Neuronal stem cell (in vitro differentiated cells): ENCODE measurements at regions not wholly inside any gene's neighbourhood (a gene's known extent, or its start where the extent isn't known, plus 50 kb on each side); places are given as distances from the start of the nearest gene placed in this dataset.

ENCODE experiments used
- DNase-seq: peaks from one replicate; pipeline ENCODE4 v3.0.0-alpha.2; 2013; ENCODE audit warnings: low spot score
- H2AFZ ChIP-seq: one replicate; pipeline ENCODE4 v1.6.1; 2013; ENCODE audit warnings: mild to moderate bottlenecking, low read length, inconsistent platforms
- H2AK5ac ChIP-seq: 2 replicates; pipeline ENCODE4 v1.6.1; 2013; ENCODE audit warnings: low read depth, mild to moderate bottlenecking, inconsistent platforms, low read length, moderate library complexity, mixed read lengths
- H2BK120ac ChIP-seq: 2 replicates; pipeline ENCODE4 v1.6.1; 2013; ENCODE audit warnings: low read depth, mild to moderate bottlenecking, inconsistent platforms, low read length, moderate library complexity, mixed read lengths
- H2BK12ac ChIP-seq: one replicate; pipeline ENCODE4 v1.6.1; 2013; ENCODE audit warnings: low read length, inconsistent platforms
- H2BK15ac ChIP-seq: 2 replicates; pipeline ENCODE4 v1.6.1; 2013; ENCODE audit warnings: mild to moderate bottlenecking, low read length, inconsistent platforms, mixed read lengths
- H2BK5ac ChIP-seq: one replicate; pipeline ENCODE4 v1.6.1; 2013; ENCODE audit warnings: inconsistent platforms, mild to moderate bottlenecking, low read length, moderate library complexity
- H3K14ac ChIP-seq: one replicate; pipeline ENCODE4 v1.6.1; 2013; ENCODE audit warnings: low read length, inconsistent platforms
- H3K18ac ChIP-seq: 2 replicates; pipeline ENCODE4 v1.6.1; 2013; ENCODE audit warnings: low read length, inconsistent platforms
- H3K23ac ChIP-seq: 2 replicates; pipeline ENCODE4 v1.6.1; 2013; ENCODE audit warnings: low read depth, mild to moderate bottlenecking, mixed read lengths, low read length, inconsistent platforms; ENCODE audit not compliant: poor library complexity
- H3K27ac ChIP-seq: replicated peaks from 3 replicates; pipeline ENCODE4 v1.5.1; 2013; ENCODE audit warnings: low read length, inconsistent platforms
- H3K27me3 ChIP-seq, 3 experiments: 2 replicates each; pipeline ENCODE4 v1.6.1; 2013; ENCODE audit warnings: low read length in 3 of 3, mild to moderate bottlenecking in 2 of 3, inconsistent platforms in 1 of 3, low read depth in 1 of 3, mixed read lengths in 1 of 3, moderate library complexity in 1 of 3; ENCODE audit not compliant: control insufficient read depth in 3 of 3, insufficient read depth in 3 of 3
- H3K36me3 ChIP-seq, 2 donors: replicated peaks in 1 of 2; 2 replicates each; pipeline ENCODE4 v1.6.1; 2013; ENCODE audit warnings: low read length in 2 of 2; ENCODE audit not compliant: control insufficient read depth in 2 of 2, insufficient read depth in 2 of 2
- H3K4ac ChIP-seq: 2 replicates; pipeline ENCODE4 v1.6.1; 2013; ENCODE audit warnings: inconsistent platforms, mild to moderate bottlenecking, low read length, moderate library complexity
- H3K4me1 ChIP-seq, 2 donors: 1 replicate in 1 of 2; 2 replicates in 1 of 2; pipeline ENCODE4 v1.6.1; 2013; ENCODE audit warnings: low read length in 2 of 2, low read depth in 1 of 2; ENCODE audit not compliant: control insufficient read depth in 2 of 2, insufficient read depth in 1 of 2
- H3K4me2 ChIP-seq: one replicate; pipeline ENCODE4 v1.6.1; 2013; ENCODE audit warnings: mild to moderate bottlenecking, low read length, inconsistent platforms; ENCODE audit not compliant: insufficient read depth, poor library complexity, severe bottlenecking
- H3K4me3 ChIP-seq, 2 donors: 2 replicates each; pipeline ENCODE4 v1.5.1; 2013; ENCODE audit warnings: low read length in 2 of 2, mild to moderate bottlenecking in 2 of 2, inconsistent platforms in 1 of 2, moderate library complexity in 1 of 2
- H3K79me1 ChIP-seq: one replicate; pipeline ENCODE4 v1.6.1; 2013; ENCODE audit warnings: low read depth, mild to moderate bottlenecking, inconsistent platforms, low read length, moderate library complexity
- H3K9ac ChIP-seq: one replicate; pipeline ENCODE4 v1.6.1; 2013; ENCODE audit warnings: mild to moderate bottlenecking, low read depth, low read length, inconsistent platforms; ENCODE audit not compliant: poor library complexity
- H3K9me3 ChIP-seq, 2 donors: replicated peaks in 1 of 2; 2 replicates each; pipeline versions ENCODE3 to v1.6.1; 2013; ENCODE audit warnings: low read length in 2 of 2, mild to moderate bottlenecking in 2 of 2, inconsistent platforms in 1 of 2, low read depth in 1 of 2, mixed read lengths in 1 of 2, moderate library complexity in 1 of 2; ENCODE audit not compliant: control insufficient read depth in 2 of 2, insufficient read depth in 1 of 2
- H4K8ac ChIP-seq: one replicate; pipeline ENCODE4 v1.6.1; 2013; ENCODE audit warnings: low read depth, mild to moderate bottlenecking, inconsistent platforms, low read length, moderate library complexity
- H4K91ac ChIP-seq: one replicate; pipeline ENCODE4 v1.6.1; 2013; ENCODE audit warnings: low read length, low read depth, mild to moderate bottlenecking, inconsistent platforms; ENCODE audit not compliant: poor library complexity
- WGBS, 2 donors: extraction: QIAGEN DNeasy Blood & Tissue Kit; methylation state at CpG; one replicate each; pipeline ENCODE4 v1.1.7; 2013; ENCODE audit warnings: missing lambda C conversion rate in 2 of 2, mixed read lengths in 1 of 2; ENCODE audit not compliant: insufficient read length in 2 of 2, insufficient replicate concordance in 1 of 2; ENCODE audit errors: extremely low coverage in 2 of 2; 5-methylcytosine and 5-hydroxymethylcytosine counted together

- H2AFZ ChIP-seq: no peak overlapping the region
- no peaks in the 10 kb centered on the region for H3K9me3 ChIP-seq
- H2BK12ac ChIP-seq: no peak overlapping the region
- no peaks in the 10 kb centered on the region for H3K79me1 ChIP-seq
- H3K36me3 ChIP-seq: no peaks in the 10 kb centered on the region
- no peak overlapping the region for H3K4ac ChIP-seq
- H4K8ac ChIP-seq: no peak overlapping the region
- H3K27ac ChIP-seq: no peak overlapping the region
- no peak overlapping the region for H3K23ac ChIP-seq
- H3K9ac ChIP-seq: no peak overlapping the region
- no peak overlapping the region for H4K91ac ChIP-seq
- H2BK120ac ChIP-seq: no peak overlapping the region
- H2BK5ac ChIP-seq: no peak overlapping the region
- no peak overlapping the region for H2BK15ac ChIP-seq
- DNase-seq: no peak
- H3K18ac ChIP-seq: no peak overlapping the region
- no peak overlapping the region for H3K4me2 ChIP-seq
- no peaks in the 10 kb centered on the region for H3K27me3 ChIP-seq
- H2AK5ac ChIP-seq: no peak overlapping the region
- no peak overlapping the region for H3K14ac ChIP-seq
- H3K4me1 ChIP-seq: no peaks in the 10 kb centered on the region
- no peak overlapping the region for H3K4me3 ChIP-seq
- WGBS, 2 donors: no CpG with 5 or more reads among the region's 2 CpGs
These were observed 364.8 kb downstream of the MED10 start for GRCh38 chr5:6013506-6013905.

DNA sequence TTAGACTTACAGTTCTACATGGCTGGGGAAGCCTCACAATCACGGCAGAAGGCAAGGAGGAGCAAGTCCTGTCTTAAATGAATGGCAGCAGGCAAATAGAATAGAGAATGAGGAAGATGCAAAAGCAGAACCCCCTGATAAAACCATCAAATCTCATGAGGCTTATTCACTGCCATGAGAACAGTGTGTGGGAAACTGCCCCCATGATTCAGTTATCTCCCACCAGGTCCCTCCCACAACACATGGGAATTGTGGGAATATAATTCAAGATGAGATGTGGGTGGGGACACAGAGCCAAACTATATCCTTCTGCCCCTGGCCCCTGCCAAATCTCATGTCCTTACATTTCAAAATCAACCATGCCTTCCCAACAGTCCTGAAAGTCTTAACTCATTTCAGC lies 367.1 kb downstream of the MED10 start:
- Histone ChIP-seq H3K36me3 (no peaks in the 10 kb centered on the region), H2AK5ac (no peak overlapping the region), H4K8ac (no peak overlapping the region), H2AFZ (no peak overlapping the region), H2BK15ac (no peak overlapping the region), H2BK5ac (no peak overlapping the region), H3K4me1 (no peaks in the 10 kb centered on the region), H3K4me2 (no peak overlapping the region), H3K9ac (no peak overlapping the region), H3K27ac (no peak overlapping the region), H3K4me3 (no peak overlapping the region), H2BK12ac (no peak overlapping the region), H3K4ac (no peak overlapping the region), H3K18ac (no peak overlapping the region), H3K27me3 (no peaks in the 10 kb centered on the region), H3K79me1 (no peaks in the 10 kb centered on the region), H2BK120ac (no peak overlapping the region), H3K9me3 (no peaks in the 10 kb centered on the region), H3K23ac (no peak overlapping the region), H3K14ac (no peak overlapping the region), H4K91ac (no peak overlapping the region)
- no peak for DNase-seq
- no CpG with 5 or more reads among the region's 1 CpG for WGBS, 2 donors

DNA sequence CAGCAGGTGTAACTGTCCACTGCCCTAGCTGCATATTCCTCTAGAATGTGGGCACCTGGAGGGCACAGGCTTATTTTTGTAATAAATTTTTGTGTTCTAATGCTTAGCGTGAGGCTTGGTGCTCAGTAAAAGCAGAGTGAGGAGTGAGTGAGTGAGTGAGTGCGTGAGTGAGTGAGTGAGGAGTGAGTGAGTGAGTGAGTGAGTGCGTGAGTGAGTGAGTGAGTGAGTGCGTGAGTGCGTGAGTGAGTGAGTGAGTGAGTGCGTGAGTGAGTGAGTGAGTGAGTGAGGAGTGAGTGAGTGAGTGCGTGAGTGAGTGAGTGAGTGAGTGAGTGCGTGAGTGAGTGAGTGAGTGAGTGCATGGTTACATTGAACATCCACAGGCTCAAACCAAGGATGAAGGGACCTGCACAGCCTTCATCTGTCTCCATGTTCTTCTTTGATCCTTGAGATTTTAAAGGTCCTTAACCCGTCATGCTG lies 371.5 kb downstream of the MED10 start:
- Histone ChIP-seq H3K27ac (no peak overlapping the region), H3K23ac (no peak overlapping the region), H2BK120ac (no peak overlapping the region), H3K18ac (no peak overlapping the region), H3K4ac (no peak overlapping the region), H2BK5ac (no peak overlapping the region), H3K4me3 (no peak overlapping the region), H3K9me3 (no peaks in the 10 kb centered on the region), H2BK12ac (no peak overlapping the region), H3K4me2 (no peak overlapping the region), H3K14ac (no peak overlapping the region), H4K91ac (no peak overlapping the region), H2BK15ac (no peak overlapping the region), H4K8ac (no peak overlapping the region), H2AK5ac (no peak overlapping the region), H3K27me3 (no peaks in the 10 kb centered on the region), H3K36me3 (no peaks in the 10 kb centered on the region), H3K9ac (no peak overlapping the region), H2AFZ (no peak overlapping the region), H3K79me1 (no peaks in the 10 kb centered on the region), H3K4me1 (no peaks in the 10 kb centered on the region)
- DNase-seq: no peak
- 100% methylated on average over 3 of the region's 9 CpGs; no CpG with 5 or more reads in 1 of the 2 donors for WGBS, 2 donors

- H2AK5ac ChIP-seq: no peak overlapping the region
These were observed 375.1 kb downstream of the MED10 start for GRCh38 chr5:6003040-6003825.

More at GRCh38 chr5:6003040-6003825, 375.1 kb downstream of the MED10 start:
- Histone ChIP-seq H3K14ac (no peak overlapping the region), H4K8ac (no peak overlapping the region), H3K9ac (no peak overlapping the region), H3K9me3 (no peaks in the 10 kb centered on the region), H3K4ac (no peak overlapping the region), H3K36me3 (no peaks in the 10 kb centered on the region), H3K27me3 (no peaks in the 10 kb centered on the region), H3K18ac (no peak overlapping the region), H3K79me1 (no peaks in the 10 kb centered on the region), H3K23ac (no peak overlapping the region), H3K4me3 (peak overlapping the region in 1 of 2 donors; percentile 45), H3K27ac (no peak overlapping the region), H3K4me2 (no peak overlapping the region), H2BK120ac (no peak overlapping the region), H2BK12ac (no peak overlapping the region), H2AFZ (no peak overlapping the region), H3K4me1 (peaks cover 0 to 4% of the 10 kb centered on the region in 2 donors), H2BK15ac (no peak overlapping the region), H2BK5ac (no peak overlapping the region), H4K91ac (no peak overlapping the region)
- no CpG with 5 or more reads among the region's 11 CpGs for WGBS, 2 donors
- no peak for DNase-seq
